HCT116 (cell line): ENCODE measurements at regions not wholly inside any gene's neighbourhood (a gene's known extent, or its start where the extent isn't known, plus 50 kb on each side); places are given as distances from the start of the nearest gene placed in this dataset.

Experiments used
- ATAC-seq: fragments of 200-7000 bp; cut with Tn5 transposase; 2 replicates; pipeline ENCODE4 v1.9.1; 2020; ENCODE audit warnings: mild to moderate bottlenecking, moderate library complexity
- BruUV-seq: library from RNA; stranded (reverse); fragments of 400-500 nt; replicated peaks from 2 replicates; lab custom pipeline; 2021; lab: Mats Ljungman, UMichigan
- CTCF ChIA-PET: fragments of 300-600 bp; sonication (Branson Sonifier 250); formaldehyde crosslinking; loops from one replicate; lab custom pipeline; 2021; ENCODE audit warnings: antibody characterized with exemption; lab: Charles Lee
- POLR2A ChIA-PET: fragments of 300-600, 350-600 bp; sonication (Branson Sonifier 250); formaldehyde crosslinking; loops from one replicate; lab custom pipeline; 2021; ENCODE audit warnings: antibody characterized with exemption; lab: Charles Lee
- RAD21 ChIA-PET, 2 experiments: fragments of 300-600 bp; sonication (Branson Sonifier 250); formaldehyde crosslinking; loops; one replicate each; lab custom pipeline; 2023; ENCODE audit warnings: low total read pairs in 2 of 2; ENCODE audit not compliant: uncharacterized antibody in 2 of 2, unreplicated experiment in 2 of 2, low non-redundant PET in 1 of 2; lab: Charles Lee
- DNase-seq: peaks from one replicate; pipeline ENCODE4 v3.0.0-alpha.2; 2010; ENCODE audit warnings: low read depth, low spot score
- H2AFZ ChIP-seq: fragments of 200-600 bp; shearing (Covaris generic), sonication (generic); 2 replicates; pipeline ENCODE4 v1.6.1; 2017; ENCODE audit warnings: low read depth, mixed run types, mixed read lengths, antibody characterized with exemption, low read length; ENCODE audit not compliant: poor library complexity, severe bottlenecking
- H3K27ac ChIP-seq: 2 replicates; pipeline ENCODE4 v1.5.1; 2012; ENCODE audit warnings: low read depth, low read length
- H3K27me3 ChIP-seq: fragments of 200-600 bp; sonication (generic); 2 replicates; pipeline ENCODE4 v1.6.1; 2016; ENCODE audit warnings: mixed run types, low read length, mixed read lengths; ENCODE audit not compliant: insufficient read depth
- H3K36me3 ChIP-seq, 2 experiments: fragments of 200-500 bp in 1 of 2; fragments of 200-600 bp in 1 of 2; sonication (Bioruptor generic) in 1 of 2; sonication (generic) in 1 of 2; 2 replicates each; pipeline versions ENCODE4 v1.5.1 to v1.6.1; 2014 to 2016; ENCODE audit warnings: low read length in 2 of 2, inconsistent platforms in 1 of 2, mixed read lengths in 1 of 2, mixed run types in 1 of 2; ENCODE audit not compliant: insufficient read depth in 2 of 2, control insufficient read depth in 1 of 2
- H3K4me1 ChIP-seq, 2 experiments: fragments of 200-600 bp in 1 of 2; sonication (generic) in 1 of 2; 2 replicates each; pipeline versions ENCODE4 v1.5.1 to v1.6.1; 2012 to 2017; ENCODE audit warnings: low read length in 2 of 2, inconsistent platforms in 1 of 2, mild to moderate bottlenecking in 1 of 2, mixed read lengths in 1 of 2, mixed run types in 1 of 2, moderate library complexity in 1 of 2; ENCODE audit not compliant: insufficient read depth in 2 of 2, control insufficient read depth in 1 of 2
- H3K4me2 ChIP-seq: fragments of 200-600 bp; sonication (generic); 2 replicates; pipeline ENCODE4 v1.6.1; 2017; ENCODE audit warnings: mixed run types, low read length, mixed read lengths
- H3K4me3 ChIP-seq, 2 experiments: fragments of 200-600 bp in 1 of 2; sonication (generic) in 1 of 2; replicated peaks in 1 of 2; 2 replicates each; pipeline ENCODE4 v1.5.1; 2011 to 2016; ENCODE audit warnings: low read length in 2 of 2, control low read depth in 1 of 2, low read depth in 1 of 2, mild to moderate bottlenecking in 1 of 2, mixed read lengths in 1 of 2, mixed run types in 1 of 2
- H3K79me2 ChIP-seq: fragments of 200-600 bp; sonication (generic); 2 replicates; pipeline ENCODE4 v1.6.1; 2017; ENCODE audit warnings: mild to moderate bottlenecking, mixed run types, low read length, moderate library complexity, mixed read lengths; ENCODE audit not compliant: insufficient read depth
- H3K9ac ChIP-seq: fragments of 200-600 bp; sonication (generic); 2 replicates; pipeline ENCODE4 v1.6.1; 2016; ENCODE audit warnings: low read length, mixed read lengths
- H3K9me2 ChIP-seq: fragments of 200-600 bp; sonication (generic), shearing (Covaris generic); 2 replicates; pipeline ENCODE4 v1.6.1; 2017; ENCODE audit warnings: mixed run types, mild to moderate bottlenecking, moderate library complexity; ENCODE audit not compliant: insufficient read depth
- H3K9me3 ChIP-seq, 2 experiments: fragments of 200-500 bp in 1 of 2; fragments of 200-600 bp in 1 of 2; sonication (Bioruptor generic) in 1 of 2; sonication (generic) in 1 of 2; 2 replicates each; pipeline ENCODE4 v1.6.1; 2014 to 2017; ENCODE audit warnings: low read length in 2 of 2, mixed read lengths in 2 of 2, inconsistent platforms in 1 of 2, low read depth in 1 of 2, mild to moderate bottlenecking in 1 of 2, mixed run types in 1 of 2, moderate library complexity in 1 of 2; ENCODE audit not compliant: control insufficient read depth in 1 of 2, insufficient read depth in 1 of 2
- H4K20me1 ChIP-seq: fragments of 200-600 bp; sonication (generic), shearing (Covaris generic); 2 replicates; pipeline ENCODE4 v1.6.1; 2017; ENCODE audit warnings: mixed run types, mild to moderate bottlenecking, moderate library complexity; ENCODE audit not compliant: insufficient read depth
- CBX3 ChIP-seq: IDR thresholded peaks from 2 replicates; pipeline ENCODE4 v1.6.1; 2012; ENCODE audit warnings: low read depth
- CEBPB ChIP-seq: IDR thresholded peaks from 2 replicates; pipeline ENCODE4 v1.6.1; 2012; ENCODE audit warnings: low read depth
- CTCF ChIP-seq, 3 experiments: fragments of 200-600 bp in 1 of 3; sonication (generic) in 1 of 3; IDR thresholded peaks in 2 of 3; conservative IDR thresholded peaks in 1 of 3; 2 replicates each; pipeline ENCODE4 v1.5.1; 2012 to 2017; ENCODE audit warnings: low read depth in 2 of 3, low read length in 2 of 3, antibody characterized with exemption in 1 of 3, borderline replicate concordance in 1 of 3, control low read depth in 1 of 3, mild to moderate bottlenecking in 1 of 3, mixed read lengths in 1 of 3, mixed run types in 1 of 3, moderate library complexity in 1 of 3; ENCODE audit not compliant: insufficient read depth in 1 of 3
- EZH2 ChIP-seq: fragments of 200-600 bp; sonication (generic); IDR thresholded peaks from 2 replicates; pipeline ENCODE4 v1.6.1; 2017; ENCODE audit warnings: antibody characterized with exemption, mixed run types
- JUND ChIP-seq: IDR thresholded peaks from 2 replicates; pipeline ENCODE4 v1.6.1; 2012
- POLR2A ChIP-seq: IDR thresholded peaks from 2 replicates; pipeline ENCODE4 v1.7.0; 2011; ENCODE audit warnings: borderline replicate concordance; ENCODE audit not compliant: insufficient read depth, insufficient read length; ENCODE audit errors: extremely low read depth
- RAD21 ChIP-seq: IDR thresholded peaks from 2 replicates; pipeline ENCODE4 v1.6.1; 2012; ENCODE audit warnings: low read depth, mild to moderate bottlenecking
- REST ChIP-seq: IDR thresholded peaks from 2 replicates; pipeline ENCODE4 v1.6.1; 2012; ENCODE audit warnings: low read depth
- SIN3A ChIP-seq: IDR thresholded peaks from 2 replicates; pipeline ENCODE4 v1.6.1; 2012; ENCODE audit warnings: low read depth
- TCF7L2 ChIP-seq: IDR thresholded peaks from 2 replicates; pipeline ENCODE4 v1.7.0; 2011; ENCODE audit warnings: borderline replicate concordance, inconsistent platforms; ENCODE audit not compliant: insufficient read depth, insufficient read length; ENCODE audit errors: extremely low read depth
- ZBTB33 ChIP-seq: IDR thresholded peaks from 2 replicates; pipeline ENCODE4 v1.6.1; 2011; ENCODE audit warnings: mild to moderate bottlenecking, low read length, moderate library complexity; ENCODE audit not compliant: insufficient replicate concordance; ENCODE audit errors: extremely low read depth
- ZFX ChIP-seq: fragments of 450-650 bp; IDR thresholded peaks from 2 replicates; pipeline ENCODE4 v1.6.1; 2017
- intact Hi-C: fragments of 100-400 bp; cut with micrococcal nuclease; formaldehyde crosslinking; loops from 2 replicates; pipeline ENCODE4 v1.10.0; 2022

GRCh38 chr14:106812788-106813476 lies 1286.5 kb downstream of the TMEM121 start:
- Histone ChIP-seq H3K4me2 (no peak overlapping the region), H3K4me1 (no peaks in the 10 kb centered on the region), H3K27me3 (no peaks in the 10 kb centered on the region), H3K9me2 (no peaks in the 10 kb centered on the region), H3K9ac (no peak overlapping the region), H3K79me2 (no peaks in the 10 kb centered on the region), H2AFZ (no peak overlapping the region), H4K20me1 (no peaks in the 10 kb centered on the region), H3K36me3 (no peaks in the 10 kb centered on the region), H3K4me3 (no peak overlapping the region), H3K27ac (no peak overlapping the region), H3K9me3 (peaks cover 0 to 6% of the 10 kb centered on the region in 2 experiments; a peak in 2 of 4 replicates)
- ChIA-PET POLR2A (no interaction called here), CTCF (no interaction called here), RAD21 (no interaction called here)
- DNase-seq (no peak), ATAC-seq (no peak)
- intact Hi-C loops = no loop called here
- TF ChIP-seq JUND = no peak
- no peak for TF ChIP-seq TCF7L2
- BruUV-seq = no TSS peak

GRCh38 chr14:106813477-106813823 lies 1287.1 kb downstream of the TMEM121 start:
- Histone ChIP-seq H3K27me3 (no peaks in the 10 kb centered on the region), H3K4me2 (no peak overlapping the region), H3K36me3 (no peaks in the 10 kb centered on the region), H3K27ac (no peak overlapping the region), H3K4me1 (no peaks in the 10 kb centered on the region), H3K9ac (no peak overlapping the region), H3K4me3 (no peak overlapping the region), H4K20me1 (no peaks in the 10 kb centered on the region), H3K9me3 (peaks cover 0 to 8% of the 10 kb centered on the region in 2 experiments; a peak in 2 of 4 replicates), H2AFZ (no peak overlapping the region), H3K79me2 (no peaks in the 10 kb centered on the region), H3K9me2 (no peaks in the 10 kb centered on the region)
- CTCF ChIA-PET = no interaction called here
- intact Hi-C loops = no loop called here
- RAD21 ChIA-PET = no interaction called here
- BruUV-seq = no TSS peak
- POLR2A ChIA-PET = no interaction called here
- ATAC-seq (no peak), DNase-seq (no peak)
- TF ChIP-seq ZFX = no peak
- no peak for TF ChIP-seq TCF7L2
- no peak for TF ChIP-seq ZBTB33
- TF ChIP-seq EZH2 = no peak
- TF ChIP-seq REST = no peak
- TF ChIP-seq RAD21 = no peak
- TF ChIP-seq SIN3A = no peak
- TF ChIP-seq POLR2A = no peak
- TF ChIP-seq CTCF (IDR thresholded peaks at IDR 0.05 in 2 of 3, conservative IDR thresholded peaks at IDR 0.05 in 1 of 3; ENCODE audit: borderline replicate concordance in 1 of 3, insufficient read depth in 1 of 3, low read depth in 2 of 3, low read length in 2 of 3) = no peak
- no peak for TF ChIP-seq CBX3
- no peak for TF ChIP-seq CEBPB
